SK-N-SH (cell line): ENCODE measurements at regions not wholly inside any gene's neighbourhood (a gene's known extent, or its start where the extent isn't known, plus 50 kb on each side); places are given as distances from the start of the nearest gene placed in this dataset.

ENCODE experiments used
- CTCF ChIA-PET: fragments of 300-600, 350-600 bp; formaldehyde crosslinking; extraction: SDS; loops from one replicate; lab custom pipeline; 2021; lab: Yijun Ruan, JAX
- POLR2A ChIA-PET: fragments of 350-600 bp; sonication (Branson Sonifier 250); formaldehyde crosslinking; extraction: SDS; loops from one replicate; lab custom pipeline; 2020; ENCODE audit warnings: antibody characterized with exemption, inconsistent platforms; lab: Yijun Ruan, JAX
- DNase-seq: peaks from one replicate; pipeline ENCODE4 v3.0.0; 2012
- H2AFZ ChIP-seq: fragments of 200-600 bp; sonication (generic); 2 replicates; pipeline ENCODE4 v1.8.1; 2016; ENCODE audit warnings: antibody characterized with exemption, mild to moderate bottlenecking, low read depth
- H3F3A ChIP-seq: fragments of 200-600 bp; sonication (generic); replicated peaks from 2 replicates; pipeline ENCODE3; 2016; ENCODE audit warnings: antibody characterized with exemption, mild to moderate bottlenecking; ENCODE audit not compliant: insufficient read depth
- H3K27ac ChIP-seq, 2 experiments: fragments of 200-500 bp in 1 of 2; fragments of 200-600 bp in 1 of 2; sonication (Bioruptor generic) in 1 of 2; sonication (generic), shearing (Covaris generic) in 1 of 2; 2 replicates each; pipeline versions ENCODE4 v1.5.1 to v1.6.1; 2014 to 2016; ENCODE audit warnings: low read depth in 2 of 2, inconsistent platforms in 1 of 2, low read length in 1 of 2, mild to moderate bottlenecking in 1 of 2, mixed read lengths in 1 of 2
- H3K27me3 ChIP-seq: fragments of 200-600 bp; sonication (generic), shearing (Covaris generic); 2 replicates; pipeline ENCODE4 v1.6.1; 2016; ENCODE audit warnings: mixed run types; ENCODE audit not compliant: insufficient read depth
- H3K36me3 ChIP-seq, 2 experiments: fragments of 200-500 bp in 1 of 2; fragments of 200-600 bp in 1 of 2; sonication (Bioruptor generic) in 1 of 2; sonication (generic) in 1 of 2; replicated peaks in 1 of 2; 2 replicates each; pipeline versions ENCODE3 to v1.5.1; 2014 to 2016; ENCODE audit warnings: low read length in 1 of 2, mild to moderate bottlenecking in 1 of 2; ENCODE audit not compliant: insufficient read depth in 2 of 2, control insufficient read depth in 1 of 2
- H3K4me1 ChIP-seq, 2 experiments: fragments of 200-500 bp in 1 of 2; fragments of 200-600 bp in 1 of 2; sonication (Bioruptor generic) in 1 of 2; sonication (generic), shearing (Covaris generic) in 1 of 2; 2 replicates each; pipeline versions ENCODE4 v1.5.1 to v1.6.1; 2014 to 2016; ENCODE audit warnings: low read depth in 1 of 2, low read length in 1 of 2, mixed run types in 1 of 2; ENCODE audit not compliant: insufficient read depth in 2 of 2, control insufficient read depth in 1 of 2
- H3K4me2 ChIP-seq: fragments of 200-600 bp; sonication (generic), shearing (Covaris generic); 2 replicates; pipeline ENCODE4 v1.6.1; 2017; ENCODE audit warnings: mixed run types
- H3K4me3 ChIP-seq, 2 experiments: fragments of 200-500 bp in 1 of 2; fragments of 200-600 bp in 1 of 2; sonication (Bioruptor generic) in 1 of 2; sonication (generic), shearing (Covaris generic) in 1 of 2; 2 replicates each; pipeline versions ENCODE4 v1.5.1 to v1.8.1; 2014 to 2016; ENCODE audit warnings: low read depth in 2 of 2, inconsistent platforms in 1 of 2, low read length in 1 of 2, mild to moderate bottlenecking in 1 of 2, mixed read lengths in 1 of 2, moderate library complexity in 1 of 2
- H3K79me2 ChIP-seq: fragments of 200-600 bp; sonication (generic); 2 replicates; pipeline ENCODE4 v1.8.1; 2017; ENCODE audit warnings: mild to moderate bottlenecking; ENCODE audit not compliant: insufficient read depth
- H3K9ac ChIP-seq: fragments of 200-600 bp; sonication (generic); 2 replicates; pipeline ENCODE4 v1.6.1; 2017; ENCODE audit warnings: mixed run types
- H3K9me2 ChIP-seq: fragments of 200-600 bp; sonication (generic); 2 replicates; pipeline ENCODE4 v1.6.1; 2017; ENCODE audit warnings: mixed run types
- H3K9me3 ChIP-seq: fragments of 200-600 bp; sonication (generic); 2 replicates; pipeline ENCODE4 v1.6.1; 2017; ENCODE audit warnings: mixed run types, mild to moderate bottlenecking, moderate library complexity
- H4K20me1 ChIP-seq: fragments of 200-600 bp; sonication (generic); 2 replicates; pipeline ENCODE4 v1.6.1; 2017; ENCODE audit warnings: mild to moderate bottlenecking, mixed run types; ENCODE audit not compliant: insufficient read depth
- FOXJ3 ChIP-seq: sonication (generic); formaldehyde crosslinking; IDR thresholded peaks from 2 replicates; pipeline ENCODE4 v1.5.1; 2020; ENCODE audit warnings: mild to moderate bottlenecking, missing genetic modification reagents
- FOXM1 ChIP-seq: IDR thresholded peaks from 2 replicates; pipeline ENCODE4 v1.4.0; 2012; ENCODE audit warnings: low read depth, mild to moderate bottlenecking
- GABPA ChIP-seq: IDR thresholded peaks from 2 replicates; pipeline ENCODE4 v1.4.0; 2012; ENCODE audit warnings: low read depth, mild to moderate bottlenecking
- IRF3 ChIP-seq: fragments of 150-350 bp; IDR thresholded peaks from 2 replicates; pipeline ENCODE4 v1.6.1; 2016; ENCODE audit warnings: mild to moderate bottlenecking, low read depth, low read length
- MEF2A ChIP-seq: IDR thresholded peaks from 2 replicates; pipeline ENCODE4 v1.4.0; 2012; ENCODE audit warnings: low read depth, borderline replicate concordance
- MXI1 ChIP-seq: IDR thresholded peaks from 2 replicates; pipeline ENCODE4 v1.6.1; 2012; ENCODE audit warnings: mild to moderate bottlenecking, low read depth, low read length, improper control_type of control experiment
- NFIC ChIP-seq: IDR thresholded peaks from 2 replicates; pipeline ENCODE4 v1.4.0; 2012; ENCODE audit warnings: borderline replicate concordance
- NRF1 ChIP-seq: IDR thresholded peaks from 2 replicates; pipeline ENCODE4 v1.6.1; 2012; ENCODE audit warnings: low read depth, mild to moderate bottlenecking, low read length
- POLR2AphosphoS5 ChIP-seq: IDR thresholded peaks from 2 replicates; pipeline ENCODE4 v1.6.1; 2012; ENCODE audit warnings: low read depth, low read length
- RAD21 ChIP-seq: IDR thresholded peaks from 2 replicates; pipeline ENCODE4 v1.6.1; 2012; ENCODE audit warnings: mild to moderate bottlenecking, low read length
- REST ChIP-seq: IDR thresholded peaks from 2 replicates; pipeline ENCODE4 v1.6.1; 2012; ENCODE audit warnings: mild to moderate bottlenecking, low read depth, low read length, moderate library complexity
- RFX5 ChIP-seq: IDR thresholded peaks from 2 replicates; pipeline ENCODE4 v1.6.1; 2012; ENCODE audit warnings: mild to moderate bottlenecking, improper control_type of control experiment, low read length
- SIN3A ChIP-seq: IDR thresholded peaks from 2 replicates; pipeline ENCODE4 v1.6.1; 2012; ENCODE audit warnings: low read depth, mild to moderate bottlenecking, low read length, moderate library complexity, borderline replicate concordance
- TAF1 ChIP-seq: IDR thresholded peaks from 2 replicates; pipeline ENCODE4 v1.6.1; 2012; ENCODE audit warnings: low read depth, mild to moderate bottlenecking, low read length, moderate library complexity, borderline replicate concordance
- TCF12 ChIP-seq: IDR thresholded peaks from 2 replicates; pipeline ENCODE4 v1.4.0; 2012
- TEAD4 ChIP-seq: IDR thresholded peaks from 2 replicates; pipeline ENCODE4 v1.4.0; 2012; ENCODE audit warnings: mild to moderate bottlenecking, borderline replicate concordance; ENCODE audit not compliant: insufficient read depth
- USF2 ChIP-seq: fragments of 150-350 bp; IDR thresholded peaks from 2 replicates; pipeline ENCODE4 v1.6.1; 2017; ENCODE audit warnings: antibody characterized with exemption, low read length, low read depth, borderline replicate concordance
- ZBTB33 ChIP-seq: IDR thresholded peaks from 2 replicates; pipeline ENCODE4 v1.4.0; 2012; ENCODE audit warnings: low read depth, borderline replicate concordance
- WGBS: methylation state at CpG from one replicate; pipeline ENCODE4 v1.1.6; 2017; ENCODE audit warnings: low lambda C conversion rate; 5-methylcytosine and 5-hydroxymethylcytosine counted together
- TF ChIP-seq, protein P1 (sequence below): IDR thresholded peaks from 2 replicates; pipeline ENCODE4 v1.4.0; 2012; ENCODE audit warnings: low read depth, borderline replicate concordance

GRCh38 chr12:102298022-102298421 is 100.4 kb upstream of the PMCH start (continued):
- no peak for TF ChIP-seq TEAD4
- no peak for TF ChIP-seq RAD21
- no peak for TF ChIP-seq TAF1
- TF ChIP-seq NFIC: no peak
- TF ChIP-seq IRF3: no peak
- TF ChIP-seq FOXJ3: no peak
- TF ChIP-seq NRF1: no peak
- TF ChIP-seq, protein P1, sequence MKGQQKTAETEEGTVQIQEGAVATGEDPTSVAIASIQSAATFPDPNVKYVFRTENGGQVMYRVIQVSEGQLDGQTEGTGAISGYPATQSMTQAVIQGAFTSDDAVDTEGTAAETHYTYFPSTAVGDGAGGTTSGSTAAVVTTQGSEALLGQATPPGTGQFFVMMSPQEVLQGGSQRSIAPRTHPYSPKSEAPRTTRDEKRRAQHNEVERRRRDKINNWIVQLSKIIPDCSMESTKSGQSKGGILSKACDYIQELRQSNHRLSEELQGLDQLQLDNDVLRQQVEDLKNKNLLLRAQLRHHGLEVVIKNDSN: no peak
- TF ChIP-seq MEF2A: no peak
- no peak for TF ChIP-seq RFX5
- TF ChIP-seq SIN3A: no peak

DNA sequence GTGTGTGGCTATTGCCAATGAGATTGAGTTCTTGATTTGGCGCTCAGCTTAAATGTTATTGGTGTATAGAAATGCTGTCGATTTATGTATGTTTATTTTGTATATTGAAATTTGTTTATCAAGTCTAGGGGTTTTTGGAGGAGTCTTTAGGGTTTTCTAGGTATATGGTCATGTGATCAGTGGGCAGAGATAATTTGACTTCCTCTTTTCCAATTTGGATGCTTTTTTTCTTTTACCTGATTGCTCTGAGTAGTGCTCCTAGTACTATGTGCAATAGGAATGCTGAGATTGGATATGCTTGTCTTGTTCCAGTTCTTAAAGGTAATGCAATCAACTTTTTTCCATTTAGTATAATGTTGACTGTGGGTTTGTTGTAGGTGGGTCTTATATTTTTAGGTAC is 99.8 kb upstream of the PMCH start:
- ChIA-PET POLR2A (no interaction called here), CTCF (interaction anchor here (0.7 kb wide), 1 partner anchor 104 kb away, joined by 3 read pairs; no protein-coding TSS in a partner anchor)
- Histone ChIP-seq H3K36me3 (no peaks in the 10 kb centered on the region), H3K27ac (no peak overlapping the region), H2AFZ (no peak overlapping the region), H3F3A (peaks cover 2% of the 10 kb centered on the region), H3K9ac (no peak overlapping the region), H3K9me2 (no peaks in the 10 kb centered on the region), H3K9me3 (0 out of 2 replicates have a peak, but pooled peaks cover 4% of the 10 kb centered on the region), H4K20me1 (no peaks in the 10 kb centered on the region), H3K4me2 (no peak overlapping the region), H3K27me3 (no peaks in the 10 kb centered on the region), H3K4me1 (no peaks in the 10 kb centered on the region), H3K4me3 (no peak overlapping the region), H3K79me2 (no peaks in the 10 kb centered on the region)
- no peak for DNase-seq
- WGBS: 35% methylated on average over 2 of the region's 2 CpGs
- TF ChIP-seq ZBTB33: no peak
- TF ChIP-seq POLR2AphosphoS5: no peak
- TF ChIP-seq TEAD4: no peak
- no peak for TF ChIP-seq NRF1
- no peak for TF ChIP-seq MXI1
- no peak for TF ChIP-seq TCF12
- TF ChIP-seq MEF2A: no peak
- no peak for TF ChIP-seq FOXM1
- no peak for TF ChIP-seq REST
- no peak for TF ChIP-seq USF2
- TF ChIP-seq GABPA: no peak
- no peak for TF ChIP-seq FOXJ3
- TF ChIP-seq NFIC: no peak
- no peak for TF ChIP-seq TAF1
